HEK293 (cell line): ENCODE measurements at regions not wholly inside any gene's neighbourhood (a gene's known extent, or its start where the extent isn't known, plus 50 kb on each side); places are given as distances from the start of the nearest gene placed in this dataset.

Experiments
- CTCF ChIA-PET: fragments of 350-600 bp; formaldehyde crosslinking; extraction: SDS; loops from one replicate; lab custom pipeline; 2021; ENCODE audit warnings: antibody characterized with exemption; lab: Yijun Ruan, JAX
- POLR2A ChIA-PET: fragments of 300-600 bp; formaldehyde crosslinking; extraction: SDS; loops from one replicate; lab custom pipeline; 2020; ENCODE audit warnings: antibody characterized with exemption, inconsistent platforms; lab: Yijun Ruan, JAX
- H3K27ac ChIP-seq: fragments of 200-500 bp; sonication (Bioruptor generic); 2 replicates; pipeline ENCODE4 v1.5.1; 2014; ENCODE audit warnings: low read depth, low read length, control low read depth, inconsistent platforms; ENCODE audit errors: extremely low read depth
- H3K36me3 ChIP-seq, 2 experiments: fragments of 200-500 bp in 1 of 2; sonication (Bioruptor generic) in 1 of 2; 1 replicate in 1 of 2; 2 replicates in 1 of 2; pipeline ENCODE4 v1.5.1; 2014 to 2017; ENCODE audit warnings: inconsistent platforms in 2 of 2, low read length in 2 of 2; ENCODE audit not compliant: control insufficient read depth in 2 of 2, insufficient read depth in 1 of 2
- H3K4me1 ChIP-seq: fragments of 200-500 bp; sonication (Bioruptor generic); 2 replicates; pipeline ENCODE4 v1.5.1; 2014; ENCODE audit warnings: mild to moderate bottlenecking, low read length, inconsistent platforms; ENCODE audit not compliant: control insufficient read depth, insufficient read depth
- H3K4me3 ChIP-seq: 2 replicates; pipeline ENCODE4 v1.5.1; 2011; ENCODE audit warnings: low read depth, mild to moderate bottlenecking, control low read depth, low read length, moderate library complexity
- H3K9me3 ChIP-seq: fragments of 200-500 bp; sonication (Bioruptor generic); 2 replicates; pipeline ENCODE4 v1.5.1; 2014; ENCODE audit warnings: low read depth, low read length, inconsistent platforms; ENCODE audit not compliant: control insufficient read depth, insufficient read depth
- KLF7 ChIP-seq: fragments of 450-650 bp; formaldehyde crosslinking; IDR thresholded peaks from 2 replicates; pipeline ENCODE4 v1.5.1; 2016; ENCODE audit warnings: missing biosample characterization, missing genetic modification characterization, borderline replicate concordance
- KLF8 ChIP-seq: fragments of 450-650 bp; formaldehyde crosslinking; IDR thresholded peaks from 2 replicates; pipeline ENCODE4 v1.5.1; 2016; ENCODE audit warnings: missing biosample characterization, missing genetic modification characterization
- PRDM10 ChIP-seq: fragments of 450-650 bp; formaldehyde crosslinking; IDR thresholded peaks from 2 replicates; pipeline ENCODE4 v1.5.1; 2016; ENCODE audit warnings: missing biosample characterization, missing genetic modification characterization
- YY2 ChIP-seq: fragments of 450-650 bp; formaldehyde crosslinking; IDR thresholded peaks from 2 replicates; pipeline ENCODE4 v1.5.1; 2016; ENCODE audit warnings: missing biosample characterization, missing genetic modification characterization
- ZBTB21 ChIP-seq: fragments of 450-650 bp; formaldehyde crosslinking; IDR thresholded peaks from 2 replicates; pipeline ENCODE4 v1.5.1; 2017; ENCODE audit warnings: missing biosample characterization, missing genetic modification characterization
- ZEB2 ChIP-seq: fragments of 450-650 bp; formaldehyde crosslinking; IDR thresholded peaks from 2 replicates; pipeline ENCODE4 v1.5.1; 2016; ENCODE audit warnings: missing biosample characterization, missing genetic modification characterization
- ZFP3 ChIP-seq: fragments of 450-650 bp; formaldehyde crosslinking; IDR thresholded peaks from 2 replicates; pipeline ENCODE4 v1.5.1; 2016; ENCODE audit warnings: low read depth, missing biosample characterization, missing genetic modification characterization
- ZNF114 ChIP-seq: fragments of 450-650 bp; formaldehyde crosslinking; IDR thresholded peaks from 2 replicates; pipeline ENCODE4 v1.5.0; 2017; ENCODE audit warnings: missing biosample characterization, missing genetic modification characterization
- ZNF138 ChIP-seq: fragments of 450-650 bp; formaldehyde crosslinking; IDR thresholded peaks from 2 replicates; pipeline ENCODE4 v1.5.1; 2016; ENCODE audit warnings: missing biosample characterization, missing genetic modification characterization, borderline replicate concordance
- ZNF148 ChIP-seq: fragments of 450-650 bp; formaldehyde crosslinking; IDR thresholded peaks from 2 replicates; pipeline ENCODE4 v1.5.0; 2017; ENCODE audit warnings: missing biosample characterization, missing genetic modification characterization, borderline replicate concordance
- ZNF174 ChIP-seq: fragments of 450-650 bp; formaldehyde crosslinking; IDR thresholded peaks from 2 replicates; pipeline ENCODE4 v1.5.0; 2017; ENCODE audit warnings: missing biosample characterization, mild to moderate bottlenecking, missing genetic modification characterization
- ZNF248 ChIP-seq: fragments of 450-650 bp; formaldehyde crosslinking; IDR thresholded peaks from 2 replicates; pipeline ENCODE4 v1.5.1; 2017; ENCODE audit warnings: missing biosample characterization, missing genetic modification characterization
- ZNF26 ChIP-seq: fragments of 450-650 bp; formaldehyde crosslinking; IDR thresholded peaks from 2 replicates; pipeline ENCODE4 v1.5.1; 2016; ENCODE audit warnings: missing biosample characterization, missing genetic modification characterization
- ZNF341 ChIP-seq: fragments of 450-650 bp; formaldehyde crosslinking; IDR thresholded peaks from 2 replicates; pipeline ENCODE4; 2016; ENCODE audit warnings: low read depth, missing biosample characterization, missing genetic modification characterization
- ZNF362 ChIP-seq: fragments of 450-650 bp; formaldehyde crosslinking; IDR thresholded peaks from 2 replicates; pipeline ENCODE4 v1.5.1; 2016; ENCODE audit warnings: missing biosample characterization, missing genetic modification characterization
- ZNF501 ChIP-seq: fragments of 450-650 bp; formaldehyde crosslinking; IDR thresholded peaks from 2 replicates; pipeline ENCODE4 v1.5.1; 2016; ENCODE audit warnings: missing biosample characterization, missing genetic modification characterization
- ZNF530 ChIP-seq: fragments of 450-650 bp; formaldehyde crosslinking; IDR thresholded peaks from 2 replicates; pipeline ENCODE4 v1.5.1; 2016; ENCODE audit warnings: low read depth, missing biosample characterization, missing genetic modification characterization
- ZNF548 ChIP-seq: fragments of 450-650 bp; formaldehyde crosslinking; IDR thresholded peaks from 2 replicates; pipeline ENCODE4 v1.5.1; 2016; ENCODE audit warnings: missing biosample characterization, missing genetic modification characterization
- ZNF571 ChIP-seq: fragments of 450-650 bp; formaldehyde crosslinking; IDR thresholded peaks from 2 replicates; pipeline ENCODE4 v1.5.0; 2017; ENCODE audit warnings: missing biosample characterization, missing genetic modification characterization
- ZNF585B ChIP-seq: fragments of 450-650 bp; formaldehyde crosslinking; IDR thresholded peaks from 2 replicates; pipeline ENCODE4 v1.5.1; 2016; ENCODE audit warnings: missing biosample characterization, missing genetic modification characterization
- ZNF658 ChIP-seq: fragments of 450-650 bp; formaldehyde crosslinking; IDR thresholded peaks from 2 replicates; pipeline ENCODE4; 2016; ENCODE audit warnings: missing biosample characterization, missing genetic modification characterization
- ZNF830 ChIP-seq: fragments of 450-650 bp; IDR thresholded peaks from 2 replicates; pipeline ENCODE4 v1.5.0; 2018; ENCODE audit warnings: missing biosample characterization, missing genetic modification characterization, low read depth, mild to moderate bottlenecking, moderate library complexity
- ZSCAN5A ChIP-seq: fragments of 450-650 bp; formaldehyde crosslinking; IDR thresholded peaks from 2 replicates; pipeline ENCODE4 v1.5.1; 2016; ENCODE audit warnings: missing biosample characterization, missing genetic modification characterization
- ZXDB ChIP-seq: fragments of 450-650 bp; formaldehyde crosslinking; IDR thresholded peaks from 2 replicates; pipeline ENCODE4 v1.5.1; 2016; ENCODE audit warnings: missing biosample characterization, missing genetic modification characterization

GRCh38 chr1:4203501-4203900 lies 303.4 kb upstream of the C1orf174 start:
- Histone ChIP-seq H3K4me1 (no peaks in the 10 kb centered on the region), H3K9me3 (no peaks in the 10 kb centered on the region), H3K27ac (no peak overlapping the region), H3K36me3 (no peaks in the 10 kb centered on the region), H3K4me3 (no peak overlapping the region)
- ChIA-PET POLR2A (no interaction called here), CTCF (interaction anchor here (0.7 kb wide), 1 partner anchor 20 kb away, joined by 5 read pairs; no protein-coding TSS in a partner anchor)
- TF ChIP-seq ZNF530 (tag by site-specific recombination) = no peak
- no peak for TF ChIP-seq ZNF114
- no peak for TF ChIP-seq YY2 (tag by site-specific recombination)
- no peak for TF ChIP-seq ZSCAN5A
- TF ChIP-seq KLF8 (tag by site-specific recombination) = no peak
- TF ChIP-seq ZEB2 = no peak
- TF ChIP-seq ZNF362 (tag by site-specific recombination) = no peak
- TF ChIP-seq ZNF138 = no peak
- no peak for TF ChIP-seq ZFP3 (tag by site-specific recombination)
- TF ChIP-seq ZNF341 (tag by site-specific recombination) = no peak
- TF ChIP-seq ZBTB21 = no peak
- TF ChIP-seq ZNF830 (tag by site-specific recombination) = no peak
- TF ChIP-seq ZNF26 = no peak
- no peak for TF ChIP-seq ZNF585B (tag by site-specific recombination)
- no peak for TF ChIP-seq ZNF571
- no peak for TF ChIP-seq ZXDB (tag by site-specific recombination)
- no peak for TF ChIP-seq ZNF658 (tag by site-specific recombination)

GRCh38 chr1:4207183-4207582 lies 307.1 kb upstream of the C1orf174 start:
- Histone ChIP-seq H3K36me3 (no peaks in the 10 kb centered on the region), H3K4me1 (no peaks in the 10 kb centered on the region), H3K4me3 (no peak overlapping the region), H3K27ac (no peak overlapping the region), H3K9me3 (no peaks in the 10 kb centered on the region)
- ChIA-PET POLR2A (no interaction called here), CTCF (no interaction called here)
- TF ChIP-seq ZNF501 (tag by site-specific recombination) = no peak
- TF ChIP-seq ZNF548 (tag by site-specific recombination) = no peak
- no peak for TF ChIP-seq ZNF530 (tag by site-specific recombination)
- no peak for TF ChIP-seq PRDM10 (tag by site-specific recombination)
- no peak for TF ChIP-seq ZNF174
- TF ChIP-seq ZEB2 = no peak
- TF ChIP-seq KLF7 (tag by site-specific recombination) = no peak
- no peak for TF ChIP-seq ZNF148 (tag by site-specific recombination)
- TF ChIP-seq ZNF248 (tag by site-specific recombination) = no peak
